ENCODE measurements at regions not wholly inside any gene's neighbourhood (a gene's known extent, or its start where the extent isn't known, plus 50 kb on each side); places are given as distances from the start of the nearest gene placed in this dataset.

DNA sequence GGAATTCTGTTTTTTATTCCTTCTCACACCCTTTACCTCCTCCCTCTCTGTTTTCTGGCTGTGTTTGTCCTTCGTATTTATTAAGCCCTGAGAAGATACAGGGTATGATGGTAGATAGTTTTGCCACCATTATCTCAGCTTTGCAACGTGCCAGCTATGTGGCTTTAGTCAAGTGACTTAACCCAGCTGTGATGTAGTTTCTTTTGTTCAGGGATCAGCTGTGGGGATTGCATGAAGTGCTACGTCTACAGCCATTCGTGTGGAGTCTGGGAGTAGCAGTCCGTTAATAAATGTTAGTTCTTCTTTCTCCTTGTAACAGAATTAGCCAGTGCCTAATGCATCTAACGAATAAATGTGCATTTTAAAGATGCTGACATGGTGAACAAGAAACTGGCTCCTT lies 128.4 kb downstream of the HAPSTR1 start:
- BruUV-seq (replicated peaks) = no TSS peak
- H3K27me3 ChIP-seq (ENCODE audit: control insufficient read depth in 2 of 2, insufficient read depth in 2 of 2, low read length in 2 of 2) = no peaks in the 10 kb centered on the region
- H3K4me2 ChIP-seq (ENCODE audit: insufficient read depth, low read length) = no peak overlapping the region
- FAIRE-seq (no peak), DNase-seq (ENCODE audit: low read depth, low spot score) (no peak)
- ChIA-PET POLR2A (no interaction called here), CTCF (no interaction called here)
- dilution Hi-C loops (cut with MboI; ENCODE audit: extremely low pct_ligation_motif_present, low sequenced_read_pairs) (no loop called here), intact Hi-C loops (cut with micrococcal nuclease) (no loop called here)
- no peak overlapping the region for H2AFZ ChIP-seq (ENCODE audit: low read depth, low read length)
- H4K20me1 ChIP-seq (replicated peaks; ENCODE audit: control insufficient read depth, extremely low read depth, insufficient read depth, low read length) = no peaks in the 10 kb centered on the region
- H3K9me3 ChIP-seq (replicated peaks; ENCODE audit: control insufficient read depth, insufficient read depth, low read length) = no peaks in the 10 kb centered on the region
- no peaks in the 10 kb centered on the region for H3K9me1 ChIP-seq (replicated peaks; ENCODE audit: control insufficient read depth, extremely low read depth, insufficient read depth, low read length)
- H3K36me3 ChIP-seq (ENCODE audit: control insufficient read depth in 2 of 2, extremely low read depth in 1 of 2, insufficient read depth in 2 of 2, low read length in 2 of 2) = no peaks in the 10 kb centered on the region
- no peaks in the 10 kb centered on the region for H3K79me2 ChIP-seq (ENCODE audit: control insufficient read depth, insufficient read depth, low read length)
- H3K27ac ChIP-seq (ENCODE audit: insufficient read depth, low read depth, low read length) = no peak overlapping the region
- TF ChIP-seq GATA2 (IDR thresholded peaks at IDR 0.05; ENCODE audit: insufficient read depth, insufficient read length, low read depth, low read length) (no peak), FOS (IDR thresholded peaks at IDR 0.05; ENCODE audit: borderline replicate concordance, insufficient read depth, low read length) (no peak), POLR2A (IDR thresholded peaks at IDR 0.05; ENCODE audit: low read depth, low read length) (no peak), MYC (IDR thresholded peaks at IDR 0.05; ENCODE audit: low read depth, low read length) (no peak), EZH2 (IDR thresholded peaks at IDR 0.05; ENCODE audit: borderline replicate concordance, low read depth, low read length, severe bottlenecking) (no peak), JUN (IDR thresholded peaks at IDR 0.05; ENCODE audit: borderline replicate concordance, insufficient read depth, insufficient read length, low read depth) (no peak), POLR2AphosphoS5 (IDR thresholded peaks at IDR 0.05; ENCODE audit: insufficient read depth, low read depth, low read length) (no peak)
- TF ChIP-seq, protein P1, sequence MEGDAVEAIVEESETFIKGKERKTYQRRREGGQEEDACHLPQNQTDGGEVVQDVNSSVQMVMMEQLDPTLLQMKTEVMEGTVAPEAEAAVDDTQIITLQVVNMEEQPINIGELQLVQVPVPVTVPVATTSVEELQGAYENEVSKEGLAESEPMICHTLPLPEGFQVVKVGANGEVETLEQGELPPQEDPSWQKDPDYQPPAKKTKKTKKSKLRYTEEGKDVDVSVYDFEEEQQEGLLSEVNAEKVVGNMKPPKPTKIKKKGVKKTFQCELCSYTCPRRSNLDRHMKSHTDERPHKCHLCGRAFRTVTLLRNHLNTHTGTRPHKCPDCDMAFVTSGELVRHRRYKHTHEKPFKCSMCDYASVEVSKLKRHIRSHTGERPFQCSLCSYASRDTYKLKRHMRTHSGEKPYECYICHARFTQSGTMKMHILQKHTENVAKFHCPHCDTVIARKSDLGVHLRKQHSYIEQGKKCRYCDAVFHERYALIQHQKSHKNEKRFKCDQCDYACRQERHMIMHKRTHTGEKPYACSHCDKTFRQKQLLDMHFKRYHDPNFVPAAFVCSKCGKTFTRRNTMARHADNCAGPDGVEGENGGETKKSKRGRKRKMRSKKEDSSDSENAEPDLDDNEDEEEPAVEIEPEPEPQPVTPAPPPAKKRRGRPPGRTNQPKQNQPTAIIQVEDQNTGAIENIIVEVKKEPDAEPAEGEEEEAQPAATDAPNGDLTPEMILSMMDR (IDR thresholded peaks at IDR 0.05; ENCODE audit: extremely low read depth in 1 of 2, insufficient read depth in 1 of 2, low read depth in 1 of 2, low read length in 2 of 2) = no peak
- TF ChIP-seq, protein P2, sequence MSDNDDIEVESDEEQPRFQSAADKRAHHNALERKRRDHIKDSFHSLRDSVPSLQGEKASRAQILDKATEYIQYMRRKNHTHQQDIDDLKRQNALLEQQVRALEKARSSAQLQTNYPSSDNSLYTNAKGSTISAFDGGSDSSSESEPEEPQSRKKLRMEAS (IDR thresholded peaks at IDR 0.05; ENCODE audit: insufficient read depth, insufficient read length) = no peak
- H3K9ac ChIP-seq (replicated peaks; ENCODE audit: extremely low read depth, insufficient read depth, low read length) = no peak overlapping the region
- H3K4me1 ChIP-seq (ENCODE audit: control insufficient read depth, extremely low read depth, insufficient read depth, low read length) = no peaks in the 10 kb centered on the region
- H3K4me3 ChIP-seq (replicated peaks in 1 of 3; ENCODE audit: insufficient read depth in 1 of 3, low read depth in 1 of 3, low read length in 3 of 3) = no peak overlapping the region
